ENCODE measurements at regions not wholly inside any gene's neighbourhood (a gene's known extent, or its start where the extent isn't known, plus 50 kb on each side); places are given as distances from the start of the nearest gene placed in this dataset.
"Not testable (repeated sequence)": the region's sequence is repeated elsewhere in the genome, so short reads cannot be mapped to it uniquely, and the experiment has no call there.

DNA sequence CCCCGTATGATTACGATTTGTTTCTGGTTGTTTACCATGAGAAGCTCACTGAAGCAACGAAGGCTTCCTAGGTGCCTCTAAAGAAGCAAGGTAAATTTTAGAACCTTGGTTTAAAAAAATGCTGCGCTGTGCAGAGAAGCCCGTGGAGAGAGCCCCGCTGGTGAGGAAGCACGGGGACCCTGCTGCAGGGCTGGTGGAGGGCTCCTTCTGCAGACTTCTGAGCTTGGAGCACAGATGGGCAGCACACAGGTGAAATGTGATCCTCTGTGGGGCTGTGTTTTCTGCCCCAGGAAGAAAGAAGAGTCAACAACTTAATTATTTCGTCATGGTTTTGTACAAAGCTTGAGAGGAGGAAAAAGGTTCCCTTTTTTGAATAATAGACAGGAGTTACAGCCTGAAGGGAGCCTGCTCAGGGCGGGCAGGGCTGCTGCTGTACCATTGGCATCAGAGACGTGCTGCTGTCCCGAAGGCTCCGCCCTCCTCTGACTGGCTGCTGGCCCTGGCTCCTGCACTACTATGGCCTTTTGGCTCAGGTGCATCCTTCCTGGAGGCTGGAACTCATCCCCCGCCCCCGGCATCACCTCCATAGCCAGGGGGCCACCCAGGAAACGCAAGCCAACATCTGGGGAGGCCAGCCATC, 108.0 kb upstream of the PLGLB2 start:
- not testable (repeated sequence) for DNase-seq (ENCODE audit: low read depth in 3 of 3)

GRCh38 chr2:87640961-87641563, 106.8 kb upstream of the PLGLB2 start:
- not testable (repeated sequence) for DNase-seq (ENCODE audit: low read depth in 3 of 3)

GRCh38 chr2:87643165-87643564, 104.7 kb upstream of the PLGLB2 start:
- DNase-seq (ENCODE audit: low read depth in 3 of 3), result not testable (repeated sequence)

DNA sequence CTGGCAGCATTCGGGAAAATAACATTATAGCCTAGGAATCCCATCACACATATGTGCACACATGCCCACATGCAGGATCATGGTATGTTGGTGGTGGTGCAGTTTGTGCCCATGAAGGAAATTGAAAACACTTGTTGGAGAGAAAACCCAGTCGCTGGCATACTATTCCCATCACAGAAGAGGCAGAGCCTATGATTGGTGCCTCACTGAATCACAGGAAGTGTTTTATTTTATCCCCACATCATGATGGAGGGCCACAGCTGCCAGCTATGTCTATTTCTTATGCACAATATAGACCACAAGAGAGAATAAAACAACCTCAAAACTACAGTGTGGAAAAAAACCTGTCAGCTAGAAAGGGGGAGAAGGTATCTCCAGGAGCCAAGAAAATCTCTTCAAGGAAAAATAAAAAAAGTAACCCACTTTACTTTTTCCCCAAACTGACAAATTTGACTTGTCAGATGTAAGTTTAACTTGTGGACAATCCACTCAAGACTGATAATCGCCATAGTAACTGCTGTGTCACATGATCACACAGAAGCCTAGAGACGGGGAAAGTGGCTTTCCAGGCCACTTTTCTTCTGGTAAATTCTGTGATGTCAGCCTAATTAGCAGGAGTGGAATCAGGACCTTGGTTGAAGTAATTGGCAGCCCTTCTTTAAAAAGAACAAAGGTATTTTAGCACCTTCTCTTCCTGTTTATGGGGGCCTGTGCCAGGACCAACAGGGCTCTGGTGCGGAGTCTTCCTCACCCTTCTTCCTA, 100.0 kb upstream of the PLGLB2 start:
- not testable (repeated sequence) for DNase-seq (ENCODE audit: low read depth in 3 of 3)

DNA sequence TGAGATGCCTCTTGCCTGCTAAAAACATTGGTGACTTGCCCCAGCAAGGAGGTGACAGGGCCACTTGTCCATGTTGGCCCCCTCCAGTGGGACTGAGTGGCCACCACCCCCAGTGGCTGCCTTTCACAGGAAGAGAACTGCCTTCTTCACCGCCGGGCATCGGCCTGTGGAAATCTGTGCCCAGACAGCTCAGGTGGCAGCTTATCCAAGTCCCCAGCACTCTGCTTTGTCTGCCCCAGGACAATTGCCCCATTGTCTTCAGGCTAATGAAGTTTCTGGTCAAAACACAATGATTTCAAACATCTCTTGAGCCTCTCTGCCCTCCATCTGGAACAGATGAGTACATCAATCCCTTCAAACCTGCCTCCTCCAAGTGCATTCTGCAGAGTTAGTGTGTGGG, 99.1 kb upstream of the PLGLB2 start:
- DNase-seq (ENCODE audit: low read depth in 3 of 3), result not testable (repeated sequence)

DNA sequence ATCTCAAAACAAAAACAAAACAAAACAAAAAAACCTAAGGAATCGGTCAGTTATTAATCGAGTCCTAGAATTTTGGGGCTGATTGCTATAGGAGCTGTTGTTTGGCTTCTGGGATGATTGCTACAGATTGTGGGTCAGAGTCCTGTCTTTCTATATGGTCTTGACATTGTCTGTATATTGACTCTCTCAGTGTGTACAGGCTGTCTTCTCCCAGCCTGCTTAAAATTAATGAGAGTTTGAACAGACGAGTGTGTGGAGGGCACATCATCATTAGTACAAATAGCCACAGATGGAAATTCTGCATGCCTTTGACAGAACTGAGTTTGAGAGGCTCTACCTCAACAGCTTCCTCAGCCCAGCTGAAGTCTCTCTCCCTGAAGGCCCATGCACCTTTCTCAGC, 98.0 kb upstream of the PLGLB2 start:
- not testable (repeated sequence) for DNase-seq (ENCODE audit: low read depth in 3 of 3)

- not testable (repeated sequence) for DNase-seq (ENCODE audit: low read depth in 3 of 3)
Observed at GRCh38 chr2:87650837-87651236, 97.0 kb upstream of the PLGLB2 start.

DNA sequence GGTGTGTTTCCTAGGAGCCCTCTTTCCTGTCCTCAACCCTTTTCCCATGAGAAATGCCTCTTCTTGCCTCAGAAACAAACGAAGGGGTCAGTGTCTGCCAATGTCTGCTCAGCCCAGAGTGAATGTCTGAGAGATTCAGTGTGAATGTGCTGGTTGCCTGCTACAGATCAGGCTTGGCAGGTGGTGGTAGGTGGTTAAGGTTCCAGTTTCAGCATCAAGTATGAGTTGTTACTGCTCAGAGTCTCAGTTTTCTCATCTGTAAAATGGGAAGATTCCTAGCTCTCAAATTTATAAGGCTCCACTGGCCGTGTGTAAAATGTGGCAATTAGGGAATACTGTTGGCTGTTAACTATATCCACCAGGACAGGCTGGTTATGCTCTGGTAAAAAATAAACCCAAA, 96.3 kb upstream of the PLGLB2 start:
- not testable (repeated sequence) for DNase-seq (ENCODE audit: low read depth in 3 of 3)

- not testable (repeated sequence) for DNase-seq (ENCODE audit: low read depth in 3 of 3)
Observed at GRCh38 chr2:87653373-87653772, 94.5 kb upstream of the PLGLB2 start.

DNA sequence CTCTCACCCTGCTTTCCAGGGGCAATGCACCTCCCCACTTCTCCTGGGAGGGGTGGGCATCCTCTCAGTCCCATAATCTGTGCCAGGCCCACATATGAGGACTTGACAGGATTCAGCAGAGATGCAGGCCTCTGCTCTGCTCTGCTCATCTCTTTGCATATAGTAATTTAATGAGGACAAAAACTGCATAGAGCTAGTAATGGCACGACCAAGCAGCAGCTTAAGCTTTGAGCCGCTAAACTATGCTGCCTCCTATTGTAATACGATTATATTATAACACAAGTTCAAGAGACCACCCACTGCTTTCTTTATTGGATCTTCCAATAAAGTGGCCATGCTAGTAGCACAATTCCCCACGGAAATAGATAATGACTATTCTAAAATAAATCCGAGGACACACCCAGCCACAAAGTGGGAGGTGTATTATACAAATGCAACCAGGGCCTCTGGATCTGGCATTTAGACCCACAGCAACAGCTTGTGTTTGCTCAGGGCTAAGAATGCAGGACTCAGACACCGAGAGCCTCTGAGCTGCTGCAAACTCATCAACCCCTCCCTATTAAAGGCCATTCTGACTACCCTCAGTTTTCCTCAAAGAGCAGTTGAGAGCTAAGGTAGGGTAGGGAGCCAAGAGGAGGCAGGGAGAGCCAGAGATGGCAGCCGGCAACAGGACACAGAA, 93.6 kb upstream of the PLGLB2 start:
- DNase-seq (ENCODE audit: low read depth in 3 of 3), result not testable (repeated sequence)

DNA sequence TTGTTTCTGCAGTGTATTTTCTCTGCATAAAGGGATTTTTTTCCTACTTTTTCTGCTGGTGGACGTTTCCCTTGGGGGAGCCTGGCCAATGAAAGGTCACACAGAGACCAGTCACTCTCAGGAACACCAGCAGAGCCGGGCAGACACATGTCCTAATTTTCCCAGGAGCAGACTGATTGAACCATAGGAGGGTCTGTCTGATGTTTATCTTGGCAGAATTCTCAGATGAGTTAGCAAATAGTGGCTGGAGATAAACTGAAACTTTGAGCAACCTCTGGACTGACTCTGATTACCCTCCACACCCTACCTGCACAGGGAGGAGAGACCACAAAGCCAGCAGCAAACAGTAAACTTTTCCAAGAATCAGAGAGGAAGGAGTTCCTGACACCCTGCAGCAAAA, 90.0 kb upstream of the PLGLB2 start:
- not testable (repeated sequence) for DNase-seq (ENCODE audit: low read depth in 3 of 3)

GRCh38 chr2:87658357-87658756, 89.5 kb upstream of the PLGLB2 start:
- not testable (repeated sequence) for DNase-seq (ENCODE audit: low read depth in 3 of 3)

DNA sequence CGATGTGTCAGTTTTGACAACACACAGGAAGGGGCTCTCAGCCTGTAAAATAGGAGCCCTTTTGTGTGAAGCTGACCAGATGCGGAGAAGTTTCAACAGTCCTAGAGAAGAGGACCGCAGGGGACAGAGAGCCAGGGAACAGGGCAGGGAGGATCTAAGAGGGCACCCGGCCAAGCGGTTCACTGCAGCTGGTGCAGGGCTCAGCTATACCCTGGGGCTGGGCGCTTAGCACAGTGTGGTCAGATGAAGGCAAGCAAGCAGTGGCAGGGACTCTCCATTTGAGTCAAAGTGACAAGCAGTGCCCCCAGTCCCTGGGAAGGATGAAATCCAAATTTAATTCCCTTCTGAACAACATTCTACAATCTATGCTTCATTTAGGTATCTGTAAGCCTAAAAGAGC, 88.9 kb upstream of the PLGLB2 start:
- not testable (repeated sequence) for DNase-seq (ENCODE audit: low read depth in 3 of 3)

GRCh38 chr2:87660164-87660563, 87.7 kb upstream of the PLGLB2 start:
- not testable (repeated sequence) for DNase-seq (ENCODE audit: low read depth in 3 of 3)

GRCh38 chr2:87662316-87663290, 85.3 kb upstream of the PLGLB2 start:
- DNase-seq (ENCODE audit: low read depth in 3 of 3), result not testable (repeated sequence)

GRCh38 chr2:87663347-87663746, 84.5 kb upstream of the PLGLB2 start:
- DNase-seq (ENCODE audit: low read depth in 3 of 3), result not testable (repeated sequence)

DNA sequence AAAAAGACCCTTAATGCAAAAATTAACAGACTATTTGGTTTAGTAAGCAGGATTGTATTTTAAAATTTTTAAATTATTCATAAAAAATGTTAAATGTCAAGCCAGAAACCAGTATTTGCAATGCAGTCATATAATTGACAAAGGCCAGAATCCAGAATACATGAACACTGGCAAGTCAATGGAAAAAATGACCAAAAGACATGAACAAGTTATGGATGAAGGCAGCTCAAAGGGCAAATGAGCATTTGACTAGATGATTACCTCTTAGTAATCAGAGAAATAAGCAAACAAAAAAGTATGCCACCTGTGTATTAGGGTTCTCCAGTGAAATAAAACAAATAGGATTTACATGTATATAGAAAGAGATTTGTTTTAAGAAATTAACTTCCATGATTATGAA, 80.9 kb upstream of the PLGLB2 start:
- not testable (repeated sequence) for DNase-seq (ENCODE audit: low read depth in 3 of 3)

GRCh38 chr2:87668361-87668760, 79.5 kb upstream of the PLGLB2 start:
- not testable (repeated sequence) for DNase-seq (ENCODE audit: low read depth in 3 of 3)

DNA sequence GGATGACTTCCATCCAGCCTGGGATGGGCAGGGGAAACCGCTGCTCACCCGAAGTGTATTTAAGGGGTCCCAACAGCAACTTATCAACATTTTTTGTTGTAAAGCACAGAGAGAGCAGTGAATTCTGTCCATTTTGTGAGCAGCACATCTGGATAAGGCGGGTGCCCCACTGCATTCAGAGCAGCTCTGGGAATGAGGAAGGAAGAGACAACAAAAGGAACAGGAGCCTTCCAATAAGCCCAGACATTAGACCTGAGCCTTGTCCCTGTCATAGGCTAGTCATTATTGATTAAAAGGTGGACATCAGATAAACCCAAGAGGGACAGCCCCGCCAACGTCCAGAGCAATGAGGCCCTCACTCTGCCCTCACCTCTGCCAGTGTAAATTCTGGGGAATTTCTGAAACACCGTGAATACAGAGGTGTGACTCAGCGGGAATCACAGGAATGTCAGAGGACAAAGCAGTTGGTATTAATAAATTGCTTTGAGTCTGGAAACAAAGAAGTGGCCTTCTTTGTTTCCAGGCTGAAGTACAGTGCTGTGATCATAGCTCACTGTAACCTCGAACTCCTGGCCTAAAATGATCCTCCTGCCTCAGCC, 78.2 kb upstream of the PLGLB2 start:
- DNase-seq (ENCODE audit: low read depth in 3 of 3), result not testable (repeated sequence)

GRCh38 chr2:87672404-87672803, 75.5 kb upstream of the PLGLB2 start:
- DNase-seq (ENCODE audit: low read depth in 3 of 3), result not testable (repeated sequence)

DNA sequence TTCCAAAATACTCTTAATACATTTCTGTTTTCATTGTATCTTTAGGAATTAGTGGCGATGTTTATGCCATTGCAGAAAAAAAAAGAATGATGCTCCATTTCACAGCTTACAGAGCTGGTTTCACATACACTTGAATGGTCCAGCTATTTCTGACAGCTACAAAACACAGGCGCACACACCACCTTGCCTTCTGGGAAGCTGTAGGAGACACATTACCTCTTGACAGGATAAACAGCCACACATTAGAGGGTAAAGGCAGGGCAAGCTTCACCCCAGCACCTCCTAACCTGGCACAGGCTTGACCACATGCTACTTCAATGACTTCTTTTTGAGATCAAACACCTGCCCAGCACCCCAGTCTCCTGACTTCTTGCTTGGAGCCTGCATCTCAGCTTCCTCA, 73.2 kb upstream of the PLGLB2 start:
- DNase-seq (ENCODE audit: low read depth in 3 of 3), result not testable (repeated sequence)

Measured in stimulated activated CD4-positive, alpha-beta T cell treated with anti-CD3 and anti-CD28 coated beads, TNF-alpha, amount 100 ng/mL, for 24 hours (primary cell).